Activated CD8-positive, alpha-beta T cell treated with anti-CD3 and anti-CD28 coated beads, Interleukin-2, amount 10 ng/mL, durations not matched to agents 7 days and 5 days (primary cell): ENCODE measurements at regions not wholly inside any gene's neighbourhood (a gene's known extent, or its start where the extent isn't known, plus 50 kb on each side); places are given as distances from the start of the nearest gene placed in this dataset.
"Not testable (repeated sequence)": the region's sequence is repeated elsewhere in the genome, so short reads cannot be mapped to it uniquely, and the experiment has no call there.

Source experiments
- ATAC-seq: fragments of 150-1000 bp; cut with Tn5 transposase; one replicate; pipeline ENCODE4 v1.10.0; 2021; ENCODE audit warnings: moderate library complexity
- CTCF ChIA-PET: fragments of 350-600 bp; sonication (Branson Sonifier 250); formaldehyde crosslinking; loops from one replicate; lab custom pipeline; 2021; ENCODE audit warnings: antibody characterized with exemption; lab: Charles Lee
- POLR2A ChIA-PET: fragments of 350-600 bp; sonication (Branson Sonifier 250); formaldehyde crosslinking; loops from one replicate; lab custom pipeline; 2021; ENCODE audit warnings: antibody characterized with exemption; lab: Charles Lee
- DNase-seq: peaks from one replicate; pipeline ENCODE4 v3.0.0-alpha.2; 2020
- H3K27ac Mint-ChIP-seq: one replicate; pipeline ENCODE4 v1.8.0; 2021; ENCODE audit warnings: mild to moderate bottlenecking, mixed read lengths
- H3K27me3 Mint-ChIP-seq: one replicate; pipeline ENCODE4 v1.8.0; 2021; ENCODE audit warnings: low read depth, mixed read lengths
- H3K36me3 Mint-ChIP-seq: one replicate; pipeline ENCODE4 v1.8.0; 2021; ENCODE audit warnings: low read depth, mixed read lengths
- H3K4me1 Mint-ChIP-seq: one replicate; pipeline ENCODE4 v1.8.0; 2021; ENCODE audit warnings: low read depth, mixed read lengths
- H3K4me3 Mint-ChIP-seq: one replicate; pipeline ENCODE4 v1.8.0; 2021; ENCODE audit warnings: mild to moderate bottlenecking, mixed read lengths
- H3K9me3 Mint-ChIP-seq: one replicate; pipeline ENCODE4 v1.8.0; 2022; ENCODE audit warnings: mixed read lengths; ENCODE audit not compliant: insufficient read depth

DNA sequence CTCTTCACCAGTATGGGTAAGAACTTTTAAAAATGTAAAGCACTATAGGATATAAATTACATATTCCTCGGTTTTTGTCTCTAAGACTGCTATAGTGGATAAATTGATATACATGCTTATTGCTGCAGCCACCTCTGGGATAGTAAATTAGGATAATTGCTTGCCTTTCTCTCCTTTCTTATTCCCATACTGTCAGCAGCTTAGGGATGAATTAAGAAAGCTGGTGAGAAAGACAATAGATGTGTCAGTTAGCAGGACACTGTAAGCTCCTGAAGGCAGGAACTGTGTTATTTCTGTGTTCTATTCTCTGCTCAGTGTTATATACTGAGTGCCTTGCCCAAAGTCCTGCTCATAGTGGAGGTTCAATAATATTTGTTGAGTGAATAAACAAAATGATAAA lies 828.6 kb upstream of the ACVR2A start:
- H3K4me1 Mint-ChIP-seq, result no peaks in the 10 kb centered on the region
- no peaks in the 10 kb centered on the region for H3K36me3 Mint-ChIP-seq
- no peaks in the 10 kb centered on the region for H3K27me3 Mint-ChIP-seq
- ChIA-PET POLR2A (no interaction called here), CTCF (no interaction called here)
- DNase-seq (no peak), ATAC-seq (no peak)
- no peaks in the 10 kb centered on the region for H3K9me3 Mint-ChIP-seq
- H3K4me3 Mint-ChIP-seq, result no peak overlapping the region
- no peak overlapping the region for H3K27ac Mint-ChIP-seq

DNA sequence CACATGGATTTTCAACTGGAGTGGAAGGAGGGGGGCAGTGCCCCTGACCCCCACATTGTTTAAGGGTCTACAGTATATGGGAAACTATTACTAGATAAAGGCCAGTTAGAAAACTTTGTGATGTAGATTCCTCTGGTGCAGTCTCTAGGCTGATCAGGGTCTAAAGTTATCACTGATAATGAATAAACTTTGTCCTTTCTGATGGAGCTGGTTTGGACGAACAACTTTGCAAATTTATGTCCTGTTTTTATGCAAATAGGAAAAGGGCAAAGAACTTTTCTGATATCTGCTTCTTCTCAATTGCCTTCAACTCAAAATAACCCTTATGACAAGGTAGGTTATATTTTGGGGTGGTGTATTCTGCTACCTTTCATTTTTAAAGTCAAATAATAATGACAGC lies 829.2 kb upstream of the ACVR2A start:
- H3K27me3 Mint-ChIP-seq, result no peaks in the 10 kb centered on the region
- H3K4me1 Mint-ChIP-seq, result no peaks in the 10 kb centered on the region
- no peak for ATAC-seq
- H3K9me3 Mint-ChIP-seq, result no peaks in the 10 kb centered on the region
- no peak overlapping the region for H3K4me3 Mint-ChIP-seq
- ChIA-PET POLR2A (no interaction called here), CTCF (no interaction called here)
- DNase-seq, result no peak
- H3K36me3 Mint-ChIP-seq, result no peaks in the 10 kb centered on the region
- H3K27ac Mint-ChIP-seq, result no peak overlapping the region

DNA sequence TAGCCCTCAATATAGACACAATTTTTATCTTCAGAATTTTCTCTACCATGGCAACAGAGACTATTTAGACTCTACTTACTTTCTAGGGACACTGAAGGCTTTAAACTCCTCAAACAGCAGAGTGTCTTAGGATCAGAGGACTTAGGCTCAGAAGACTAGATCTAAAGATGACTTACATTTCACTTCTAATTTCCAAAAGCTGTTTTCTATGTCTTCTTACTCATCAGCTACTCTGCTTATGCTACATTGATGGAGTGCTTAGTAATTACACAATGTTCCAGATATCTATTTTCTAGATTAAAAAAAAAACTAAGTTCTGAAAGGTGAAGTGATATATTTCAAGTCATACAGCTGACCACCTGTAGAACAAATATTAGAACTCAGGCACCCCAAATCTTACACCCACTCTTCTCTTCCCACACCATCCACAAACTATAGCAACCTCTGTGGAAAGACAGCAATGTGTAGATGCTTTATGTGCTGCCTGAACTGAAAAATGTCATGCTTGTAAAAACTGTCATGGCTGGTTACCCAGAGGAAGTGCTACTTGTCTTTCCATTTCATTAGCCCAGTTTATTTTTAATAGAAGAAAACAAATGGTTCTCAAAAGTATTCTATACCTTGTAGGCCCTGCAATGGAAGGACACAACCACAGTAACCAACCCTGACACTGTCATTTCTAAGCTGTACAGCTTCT lies 831.0 kb upstream of the ACVR2A start:
- ATAC-seq (no peak), DNase-seq (no peak)
- Mint-ChIP-seq H3K27me3 (no peaks in the 10 kb centered on the region), H3K9me3 (no peaks in the 10 kb centered on the region), H3K4me3 (no peak overlapping the region), H3K4me1 (no peaks in the 10 kb centered on the region), H3K27ac (no peak overlapping the region), H3K36me3 (no peaks in the 10 kb centered on the region)
- ChIA-PET CTCF (no interaction called here), POLR2A (no interaction called here)

DNA sequence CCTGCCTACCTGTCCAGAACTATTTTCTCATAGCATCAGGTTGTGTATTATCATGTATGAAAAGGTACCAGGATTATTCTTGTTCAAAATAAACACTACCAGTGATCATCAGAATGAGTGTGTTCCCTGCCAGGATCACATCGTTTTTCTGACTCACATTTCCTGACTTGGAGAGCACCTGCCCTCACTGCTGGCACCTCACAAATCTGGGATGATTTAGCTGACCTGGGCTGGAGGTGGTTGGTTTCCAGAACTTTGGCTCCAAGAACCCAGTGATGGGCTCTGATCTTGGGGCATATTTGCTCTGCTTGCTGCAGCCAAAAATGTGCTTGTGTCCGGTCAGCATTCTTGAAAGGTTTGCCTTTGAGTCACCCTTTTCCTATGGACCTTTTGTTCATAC lies 836.3 kb upstream of the ACVR2A start:
- ChIA-PET CTCF (no interaction called here), POLR2A (no interaction called here)
- H3K4me3 Mint-ChIP-seq, result no peak overlapping the region
- no peak for DNase-seq
- no peaks in the 10 kb centered on the region for H3K27me3 Mint-ChIP-seq
- H3K27ac Mint-ChIP-seq, result no peak overlapping the region
- ATAC-seq, result no peak
- no peaks in the 10 kb centered on the region for H3K4me1 Mint-ChIP-seq
- no peaks in the 10 kb centered on the region for H3K36me3 Mint-ChIP-seq
- H3K9me3 Mint-ChIP-seq, result no peaks in the 10 kb centered on the region

DNA sequence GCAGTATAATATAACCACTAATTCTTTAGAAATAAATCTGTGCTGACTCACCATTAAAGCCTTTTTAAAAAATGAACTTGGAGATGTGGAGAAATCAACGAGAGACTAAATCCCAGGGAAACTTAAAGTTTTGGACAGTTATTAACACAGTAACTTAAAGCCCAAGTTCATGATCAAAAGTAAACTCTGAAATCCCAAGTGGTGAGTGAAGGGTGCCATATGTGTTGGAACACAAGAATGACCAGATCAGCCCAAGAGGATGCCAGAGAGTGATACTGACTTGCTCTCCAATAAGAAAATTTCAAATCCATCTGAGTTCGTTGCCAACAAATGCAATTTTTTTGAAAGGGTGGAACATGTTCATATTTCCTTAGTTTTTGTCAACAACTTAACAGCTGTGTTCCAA lies 838.1 kb upstream of the ACVR2A start:
- H3K4me1 Mint-ChIP-seq, result no peaks in the 10 kb centered on the region
- no peak overlapping the region for H3K27ac Mint-ChIP-seq
- no peaks in the 10 kb centered on the region for H3K36me3 Mint-ChIP-seq
- DNase-seq (no peak), ATAC-seq (no peak)
- no peaks in the 10 kb centered on the region for H3K9me3 Mint-ChIP-seq
- no peaks in the 10 kb centered on the region for H3K27me3 Mint-ChIP-seq
- CTCF ChIA-PET, result no interaction called here
- POLR2A ChIA-PET, result no interaction called here
- no peak overlapping the region for H3K4me3 Mint-ChIP-seq

DNA sequence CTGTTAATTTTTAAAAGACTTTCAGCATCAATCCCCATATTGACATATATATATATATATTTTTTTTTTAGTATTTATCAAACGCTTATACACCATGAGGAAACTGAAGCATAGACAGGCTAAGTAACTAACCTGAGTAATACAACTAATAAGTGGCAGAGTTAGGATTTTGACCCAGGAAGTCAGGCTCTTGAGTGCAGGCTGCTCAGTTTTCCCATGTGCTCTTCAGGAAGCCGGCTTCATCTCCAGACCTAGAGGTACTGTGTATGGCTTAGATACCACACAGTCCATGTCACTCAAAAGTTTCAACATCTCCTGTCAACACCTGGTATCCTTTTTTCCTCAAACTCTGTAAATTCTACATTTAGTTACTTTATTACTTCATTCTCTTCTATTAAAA lies 841.7 kb upstream of the ACVR2A start:
- no peaks in the 10 kb centered on the region for H3K27me3 Mint-ChIP-seq
- POLR2A ChIA-PET, result no interaction called here
- H3K9me3 Mint-ChIP-seq, result no peaks in the 10 kb centered on the region
- ATAC-seq, result no peak
- H3K36me3 Mint-ChIP-seq, result no peaks in the 10 kb centered on the region
- H3K27ac Mint-ChIP-seq, result no peak overlapping the region
- DNase-seq, result no peak
- H3K4me1 Mint-ChIP-seq, result no peaks in the 10 kb centered on the region
- H3K4me3 Mint-ChIP-seq, result no peak overlapping the region
- CTCF ChIA-PET, result no interaction called here

DNA sequence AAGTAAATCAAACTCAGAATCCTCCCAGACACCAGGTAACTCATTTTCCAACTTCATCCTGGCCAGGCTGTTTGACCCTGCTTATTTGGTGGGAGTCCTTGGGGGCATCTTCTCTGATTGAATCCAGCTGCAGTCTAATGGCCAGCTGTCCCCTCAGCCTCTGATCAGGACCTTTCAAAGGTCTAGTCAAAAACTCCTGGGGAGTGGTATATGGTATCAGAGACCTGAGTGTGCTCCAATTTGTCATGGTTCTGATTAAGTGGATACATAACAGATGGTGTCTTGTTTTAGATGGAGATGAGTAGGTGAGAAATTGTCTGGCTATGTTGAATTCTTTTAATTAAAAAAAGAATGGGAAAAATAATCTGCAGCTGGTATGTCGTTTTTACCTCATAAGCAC lies 842.6 kb upstream of the ACVR2A start:
- ChIA-PET CTCF (no interaction called here), POLR2A (no interaction called here)
- Mint-ChIP-seq H3K27me3 (no peaks in the 10 kb centered on the region), H3K4me3 (no peak overlapping the region), H3K36me3 (no peaks in the 10 kb centered on the region), H3K27ac (no peak overlapping the region), H3K9me3 (no peaks in the 10 kb centered on the region), H3K4me1 (no peaks in the 10 kb centered on the region)
- ATAC-seq, result no peak
- DNase-seq, result no peak

DNA sequence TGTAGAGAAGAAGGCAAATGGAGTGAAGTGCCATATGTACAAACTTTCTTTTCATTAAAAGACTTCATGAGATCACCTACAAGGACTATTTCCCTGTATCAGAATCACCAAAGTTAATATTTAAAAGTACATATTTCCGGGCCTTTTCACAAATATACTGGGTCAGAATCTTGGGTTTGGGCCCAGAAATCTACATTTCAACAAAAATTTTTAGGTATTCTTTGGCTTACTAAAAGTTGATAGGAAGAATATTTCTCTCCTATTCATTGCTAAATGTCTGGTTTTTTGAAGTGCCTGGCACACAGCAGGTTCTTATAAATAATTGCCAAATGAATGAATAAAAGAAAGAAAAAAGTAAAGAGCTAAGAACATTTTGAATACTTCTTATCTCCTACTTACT lies 843.8 kb upstream of the ACVR2A start:
- DNase-seq (no peak), ATAC-seq (no peak)
- Mint-ChIP-seq H3K27me3 (no peaks in the 10 kb centered on the region), H3K27ac (no peak overlapping the region), H3K9me3 (no peaks in the 10 kb centered on the region), H3K36me3 (no peaks in the 10 kb centered on the region), H3K4me1 (no peaks in the 10 kb centered on the region), H3K4me3 (no peak overlapping the region)
- CTCF ChIA-PET, result no interaction called here
- POLR2A ChIA-PET, result no interaction called here

DNA sequence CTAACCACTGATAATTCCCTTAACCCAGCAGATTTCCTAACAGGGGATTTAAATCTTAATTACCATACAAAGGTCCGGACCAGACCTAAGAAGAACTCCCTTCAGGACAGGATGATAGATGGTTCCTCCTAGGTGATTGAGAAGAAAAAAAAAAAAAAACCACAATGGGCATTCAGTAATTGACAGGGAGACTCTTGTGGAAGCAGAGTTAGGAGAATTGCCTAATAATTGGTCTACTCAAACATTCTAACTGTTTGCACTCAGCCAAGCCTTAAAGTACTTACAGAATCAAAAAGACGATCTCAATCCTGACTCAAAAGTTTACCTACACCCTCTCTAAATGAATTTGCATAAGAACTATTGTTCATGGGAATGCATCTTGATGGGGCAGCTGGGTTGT lies 844.7 kb upstream of the ACVR2A start:
- H3K27me3 Mint-ChIP-seq, CTCF ChIA-PET, H3K27ac Mint-ChIP-seq, H3K4me3 Mint-ChIP-seq, ATAC-seq, H3K36me3 Mint-ChIP-seq, POLR2A ChIA-PET, H3K4me1 Mint-ChIP-seq, DNase-seq, H3K9me3 Mint-ChIP-seq: not testable (repeated sequence)

DNA sequence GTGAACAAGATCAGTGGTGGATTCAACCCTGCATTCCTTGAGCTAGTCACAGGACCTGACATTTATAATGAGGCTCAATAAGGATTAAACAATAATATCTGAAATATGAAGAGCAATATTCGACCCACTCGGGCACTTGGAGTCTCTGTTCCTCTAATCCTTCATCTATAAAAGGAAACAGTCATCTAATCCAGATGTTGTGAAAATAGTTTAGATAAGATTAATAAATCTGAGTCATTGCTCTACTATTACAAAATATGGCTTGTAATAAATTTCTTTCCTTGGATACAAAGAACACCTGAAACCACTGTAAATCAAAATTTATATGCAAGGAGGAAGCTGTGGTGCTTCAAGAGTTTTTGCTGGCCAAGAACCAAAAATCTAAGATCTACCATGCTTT lies 846.9 kb upstream of the ACVR2A start:
- DNase-seq (no peak), ATAC-seq (no peak)
- Mint-ChIP-seq H3K4me3 (no peak overlapping the region), H3K27me3 (no peaks in the 10 kb centered on the region), H3K36me3 (no peaks in the 10 kb centered on the region), H3K27ac (no peak overlapping the region), H3K4me1 (no peaks in the 10 kb centered on the region), H3K9me3 (no peaks in the 10 kb centered on the region)
- ChIA-PET CTCF (no interaction called here), POLR2A (no interaction called here)

DNA sequence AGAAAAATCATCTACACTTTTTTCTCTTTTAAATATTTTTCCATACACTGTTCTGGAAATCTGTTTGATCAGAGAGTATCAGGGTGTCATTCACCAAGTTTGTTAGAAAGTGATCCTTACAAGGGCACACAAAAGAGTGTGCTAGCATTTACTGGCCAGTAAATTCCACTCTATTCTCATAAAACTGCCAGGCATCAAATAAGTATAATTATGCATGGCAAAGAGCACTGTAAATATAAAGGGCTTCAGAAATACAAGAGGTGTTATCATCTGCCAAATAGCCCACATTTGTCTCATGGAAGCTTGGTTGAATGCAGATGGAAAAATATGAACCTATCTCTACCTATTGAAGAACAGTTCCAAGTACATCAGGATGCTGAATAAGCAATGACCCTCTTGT lies 847.3 kb upstream of the ACVR2A start:
- CTCF ChIA-PET, result interaction anchor here (0.7 kb wide), 1 partner anchor 73 kb away, joined by 4 read pairs; no protein-coding TSS in a partner anchor
- Mint-ChIP-seq H3K27me3 (no peaks in the 10 kb centered on the region), H3K9me3 (no peaks in the 10 kb centered on the region), H3K36me3 (no peaks in the 10 kb centered on the region), H3K27ac (no peak overlapping the region), H3K4me1 (no peaks in the 10 kb centered on the region), H3K4me3 (no peak overlapping the region)
- POLR2A ChIA-PET, result no interaction called here
- no peak for DNase-seq
- no peak for ATAC-seq

DNA sequence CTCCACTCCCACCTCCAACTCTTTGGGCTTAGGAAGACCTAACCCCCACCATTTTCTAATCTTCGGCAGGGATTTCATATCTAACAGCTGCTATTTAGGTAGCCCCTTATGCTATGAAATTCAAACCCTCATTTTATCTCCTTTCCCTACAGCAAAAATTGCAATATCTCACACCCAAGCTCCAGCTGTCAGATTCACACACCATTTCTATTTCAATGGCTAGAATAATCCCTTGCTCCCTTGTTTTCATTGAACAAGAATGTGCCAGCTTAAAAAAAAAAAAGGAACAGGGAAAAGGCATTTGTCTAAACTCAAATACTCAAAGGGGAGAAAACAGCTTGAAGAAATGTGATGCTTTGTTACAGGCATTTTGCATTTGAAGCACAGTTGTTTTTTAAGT lies 850.6 kb upstream of the ACVR2A start:
- H3K9me3 Mint-ChIP-seq, result no peaks in the 10 kb centered on the region
- H3K4me1 Mint-ChIP-seq, result no peaks in the 10 kb centered on the region
- no peak overlapping the region for H3K27ac Mint-ChIP-seq
- ATAC-seq (no peak), DNase-seq (no peak)
- CTCF ChIA-PET, result no interaction called here
- H3K4me3 Mint-ChIP-seq, result no peak overlapping the region
- no peaks in the 10 kb centered on the region for H3K27me3 Mint-ChIP-seq
- H3K36me3 Mint-ChIP-seq, result no peaks in the 10 kb centered on the region
- POLR2A ChIA-PET, result no interaction called here

DNA sequence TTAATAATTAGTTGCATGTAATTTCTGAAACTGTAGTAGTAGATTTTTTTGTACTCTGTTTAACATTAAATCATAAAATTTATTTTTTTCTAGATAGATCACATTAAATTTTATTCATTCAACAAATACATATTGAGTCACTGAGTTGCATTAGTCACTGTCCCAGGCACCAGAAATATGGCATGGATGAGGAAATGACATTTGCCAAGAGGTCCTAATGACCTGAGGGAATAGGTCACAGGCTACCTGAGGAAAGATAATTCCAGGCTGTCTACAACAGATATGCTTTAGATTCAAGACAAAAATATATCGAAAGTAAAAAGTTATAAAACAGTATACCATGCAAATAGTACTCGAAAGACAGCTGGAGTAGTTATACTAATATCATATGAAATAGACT lies 852.4 kb upstream of the ACVR2A start:
- Mint-ChIP-seq H3K4me1 (no peaks in the 10 kb centered on the region), H3K9me3 (no peaks in the 10 kb centered on the region), H3K27me3 (no peaks in the 10 kb centered on the region), H3K27ac (no peak overlapping the region), H3K4me3 (no peak overlapping the region), H3K36me3 (no peaks in the 10 kb centered on the region)
- ChIA-PET POLR2A (no interaction called here), CTCF (no interaction called here)
- ATAC-seq (no peak), DNase-seq (no peak)
